A673 (cell line): ENCODE measurements at regions not wholly inside any gene's neighbourhood (a gene's known extent, or its start where the extent isn't known, plus 50 kb on each side); places are given as distances from the start of the nearest gene placed in this dataset.

Experiments
- BruUV-seq: library from RNA; stranded (reverse); fragments of 400-500 nt; replicated peaks from 2 replicates; lab custom pipeline; 2021; lab: Mats Ljungman, UMichigan
- CTCF ChIA-PET: fragments of 300-600 bp; sonication (Branson Sonifier 250); formaldehyde crosslinking; loops from one replicate; lab custom pipeline; 2022; ENCODE audit warnings: antibody characterized with exemption; lab: Charles Lee
- POLR2A ChIA-PET: fragments of 300-600 bp; sonication (Branson Sonifier 250); formaldehyde crosslinking; loops from one replicate; lab custom pipeline; 2022; ENCODE audit warnings: antibody characterized with exemption; ENCODE audit not compliant: low non-redundant PET; lab: Charles Lee
- DNase-seq: peaks from one replicate; pipeline ENCODE4 v3.0.0-alpha.2; 2015; ENCODE audit warnings: low spot score
- H3K27ac ChIP-seq: fragments of 200-600 bp; sonication (generic); 2 replicates; pipeline ENCODE4 v1.5.1; 2016; ENCODE audit warnings: mixed run types, low read depth, mild to moderate bottlenecking, mixed read lengths, antibody characterized with exemption, low read length; ENCODE audit not compliant: poor library complexity, severe bottlenecking
- H3K27me3 ChIP-seq: fragments of 200-600 bp; sonication (generic); replicated peaks from 2 replicates; pipeline ENCODE4 v1.6.1; 2017; ENCODE audit warnings: mixed run types, low read depth, mild to moderate bottlenecking, mixed read lengths, antibody characterized with exemption, low read length; ENCODE audit not compliant: insufficient read depth, poor library complexity
- H3K36me3 ChIP-seq: fragments of 200-600 bp; sonication (generic); 2 replicates; pipeline ENCODE4 v1.6.1; 2016; ENCODE audit warnings: mixed run types, mild to moderate bottlenecking, mixed read lengths, antibody characterized with exemption, low read length; ENCODE audit not compliant: insufficient read depth, poor library complexity, severe bottlenecking
- H3K4me1 ChIP-seq: fragments of 200-600 bp; sonication (generic); 2 replicates; pipeline ENCODE4 v1.6.1; 2017; ENCODE audit warnings: mixed run types, mild to moderate bottlenecking, mixed read lengths, antibody characterized with exemption, low read length; ENCODE audit not compliant: insufficient read depth, poor library complexity, severe bottlenecking
- H3K4me3 ChIP-seq: fragments of 200-600 bp; sonication (generic); 2 replicates; pipeline ENCODE4 v1.5.1; 2016; ENCODE audit warnings: low read depth, mixed run types, mild to moderate bottlenecking, mixed read lengths, low read length; ENCODE audit not compliant: poor library complexity, severe bottlenecking
- H3K9me3 ChIP-seq: fragments of 200-600 bp; sonication (generic); 2 replicates; pipeline ENCODE4 v1.6.1; 2016; ENCODE audit warnings: mixed run types, low read depth, mild to moderate bottlenecking, mixed read lengths, antibody characterized with exemption, low read length; ENCODE audit not compliant: poor library complexity, severe bottlenecking
- EZH2 ChIP-seq: fragments of 200-600 bp; sonication (generic); IDR thresholded peaks from 2 replicates; pipeline ENCODE4 v1.6.1; 2017; ENCODE audit warnings: borderline replicate concordance, low read depth, mild to moderate bottlenecking, mixed read lengths, antibody characterized with exemption, low read length; ENCODE audit not compliant: poor library complexity, severe bottlenecking
- intact Hi-C: fragments of 100-400 bp; cut with micrococcal nuclease; formaldehyde crosslinking; loops from one replicate; pipeline ENCODE4 v1.10.0; 2022; ENCODE audit not compliant: unreplicated experiment
- TF ChIP-seq, protein P1 (sequence below): fragments of 300-800, 200-600 bp; sonication (generic); conservative IDR thresholded peaks from 2 replicates; pipeline ENCODE4 v1.5.1; 2017; ENCODE audit warnings: low read depth, mild to moderate bottlenecking, antibody characterized with exemption, low read length, moderate library complexity, mixed read lengths

DNA sequence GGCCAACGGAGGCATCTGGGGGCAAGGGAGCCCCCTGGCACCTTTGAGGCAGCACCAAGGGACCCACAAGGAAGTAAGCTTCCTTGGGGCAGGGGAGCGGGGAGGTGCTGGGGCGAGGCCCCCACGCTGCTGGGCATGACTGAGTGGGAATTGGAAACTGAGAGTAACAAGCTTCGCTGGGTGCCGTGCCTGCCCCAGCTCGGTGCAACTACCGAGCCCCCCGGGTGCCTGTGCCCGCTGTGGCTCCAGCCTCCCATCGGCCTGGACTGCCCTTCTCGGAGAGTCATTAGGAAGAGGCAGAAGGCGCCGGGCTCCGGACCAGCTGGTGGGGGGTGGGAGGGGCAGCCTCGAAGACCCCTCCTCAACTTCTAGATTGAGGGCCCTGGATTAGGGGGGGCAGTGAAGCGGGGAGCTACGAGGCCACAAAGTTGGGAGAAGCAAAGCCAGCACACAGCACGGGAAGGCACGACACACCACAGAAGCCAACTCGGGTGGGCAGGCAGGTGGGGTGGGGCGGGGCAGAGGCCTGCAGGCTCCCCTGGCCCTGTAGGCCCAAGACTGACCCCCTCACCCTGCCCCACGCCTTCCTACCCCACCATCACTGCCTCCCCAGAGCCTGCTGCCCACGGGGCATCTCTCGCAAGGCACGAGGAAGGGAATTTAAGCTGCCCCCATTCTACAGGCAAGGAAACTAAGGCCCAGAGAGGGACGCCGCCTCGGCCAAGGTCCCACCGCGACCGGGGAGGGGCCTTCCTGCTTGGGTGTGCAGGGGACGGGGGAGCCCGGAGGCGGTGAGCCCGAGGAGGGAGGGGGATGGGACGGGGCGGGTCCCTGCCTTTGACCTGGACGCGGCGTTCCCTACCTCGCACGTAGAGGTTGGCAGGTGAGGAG is 83.2 kb downstream of the PTPRS start:
- Histone ChIP-seq H3K36me3 (peaks cover 64% of the 10 kb centered on the region), H3K27me3 (no peaks in the 10 kb centered on the region), H3K4me1 (no peaks in the 10 kb centered on the region), H3K9me3 (peaks cover 21% of the 10 kb centered on the region), H3K27ac (no peak overlapping the region), H3K4me3 (no peak overlapping the region)
- no TSS peak for BruUV-seq
- intact Hi-C loops: no loop called here
- ChIA-PET POLR2A (no interaction called here), CTCF (no interaction called here)
- no peak for TF ChIP-seq EZH2
- TF ChIP-seq, protein P1, sequence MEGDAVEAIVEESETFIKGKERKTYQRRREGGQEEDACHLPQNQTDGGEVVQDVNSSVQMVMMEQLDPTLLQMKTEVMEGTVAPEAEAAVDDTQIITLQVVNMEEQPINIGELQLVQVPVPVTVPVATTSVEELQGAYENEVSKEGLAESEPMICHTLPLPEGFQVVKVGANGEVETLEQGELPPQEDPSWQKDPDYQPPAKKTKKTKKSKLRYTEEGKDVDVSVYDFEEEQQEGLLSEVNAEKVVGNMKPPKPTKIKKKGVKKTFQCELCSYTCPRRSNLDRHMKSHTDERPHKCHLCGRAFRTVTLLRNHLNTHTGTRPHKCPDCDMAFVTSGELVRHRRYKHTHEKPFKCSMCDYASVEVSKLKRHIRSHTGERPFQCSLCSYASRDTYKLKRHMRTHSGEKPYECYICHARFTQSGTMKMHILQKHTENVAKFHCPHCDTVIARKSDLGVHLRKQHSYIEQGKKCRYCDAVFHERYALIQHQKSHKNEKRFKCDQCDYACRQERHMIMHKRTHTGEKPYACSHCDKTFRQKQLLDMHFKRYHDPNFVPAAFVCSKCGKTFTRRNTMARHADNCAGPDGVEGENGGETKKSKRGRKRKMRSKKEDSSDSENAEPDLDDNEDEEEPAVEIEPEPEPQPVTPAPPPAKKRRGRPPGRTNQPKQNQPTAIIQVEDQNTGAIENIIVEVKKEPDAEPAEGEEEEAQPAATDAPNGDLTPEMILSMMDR: no peak
- no peak for DNase-seq

- Histone ChIP-seq H3K4me1 (no peaks in the 10 kb centered on the region), H3K27ac (no peak overlapping the region), H3K4me3 (no peak overlapping the region), H3K27me3 (no peaks in the 10 kb centered on the region), H3K36me3 (peaks cover 54% of the 10 kb centered on the region), H3K9me3 (peaks cover 21% of the 10 kb centered on the region)
- CTCF ChIA-PET: no interaction called here
- DNase-seq: no peak
- intact Hi-C loops: no loop called here
- TF ChIP-seq, protein P1: no peak
- no peak for TF ChIP-seq EZH2
- TSS peak; percentile 8 for BruUV-seq
- POLR2A ChIA-PET: no interaction called here
Observed at GRCh38 chr19:5255602-5256231, 84.9 kb downstream of the PTPRS start.

DNA sequence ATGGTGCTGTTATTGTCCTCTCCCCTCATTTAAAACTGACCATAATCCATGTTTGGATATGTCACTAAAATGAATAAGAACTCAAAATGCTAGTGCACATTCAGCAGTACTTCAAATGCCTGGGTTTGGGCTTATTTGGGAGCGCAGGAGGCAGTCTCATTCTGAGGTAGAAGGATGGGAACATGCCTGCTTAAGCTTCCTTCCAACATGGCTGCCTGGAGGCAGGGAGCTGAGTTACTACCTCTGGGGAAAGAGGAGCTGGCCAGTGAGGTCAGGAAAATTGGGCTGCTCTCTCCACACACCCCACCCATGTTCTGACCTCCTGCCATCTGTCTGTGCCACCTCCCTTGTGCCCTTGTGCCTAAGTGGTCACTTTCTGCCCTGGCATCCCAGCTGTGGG is 85.7 kb downstream of the PTPRS start:
- CTCF ChIA-PET: no interaction called here
- TF ChIP-seq, protein P1: no peak
- no peak for TF ChIP-seq EZH2
- H3K4me3 ChIP-seq: no peak overlapping the region
- H3K9me3 ChIP-seq: peaks cover 21% of the 10 kb centered on the region
- H3K27ac ChIP-seq: no peak overlapping the region
- H3K27me3 ChIP-seq: no peaks in the 10 kb centered on the region
- DNase-seq: no peak
- no TSS peak for BruUV-seq
- H3K4me1 ChIP-seq: no peaks in the 10 kb centered on the region
- peaks cover 54% of the 10 kb centered on the region for H3K36me3 ChIP-seq
- intact Hi-C loops: no loop called here
- POLR2A ChIA-PET: no interaction called here
